HEK293 (cell line): ENCODE measurements at regions not wholly inside any gene's neighbourhood (a gene's known extent, or its start where the extent isn't known, plus 50 kb on each side); places are given as distances from the start of the nearest gene placed in this dataset.

Experiments
- CTCF ChIA-PET: fragments of 350-600 bp; formaldehyde crosslinking; extraction: SDS; loops from one replicate; lab custom pipeline; 2021; ENCODE audit warnings: antibody characterized with exemption; lab: Yijun Ruan, JAX
- POLR2A ChIA-PET: fragments of 300-600 bp; formaldehyde crosslinking; extraction: SDS; loops from one replicate; lab custom pipeline; 2020; ENCODE audit warnings: antibody characterized with exemption, inconsistent platforms; lab: Yijun Ruan, JAX
- H3K27ac ChIP-seq: fragments of 200-500 bp; sonication (Bioruptor generic); 2 replicates; pipeline ENCODE4 v1.5.1; 2014; ENCODE audit warnings: low read depth, low read length, control low read depth, inconsistent platforms; ENCODE audit errors: extremely low read depth
- H3K36me3 ChIP-seq, 2 experiments: fragments of 200-500 bp in 1 of 2; sonication (Bioruptor generic) in 1 of 2; 1 replicate in 1 of 2; 2 replicates in 1 of 2; pipeline ENCODE4 v1.5.1; 2014 to 2017; ENCODE audit warnings: inconsistent platforms in 2 of 2, low read length in 2 of 2; ENCODE audit not compliant: control insufficient read depth in 2 of 2, insufficient read depth in 1 of 2
- H3K4me1 ChIP-seq: fragments of 200-500 bp; sonication (Bioruptor generic); 2 replicates; pipeline ENCODE4 v1.5.1; 2014; ENCODE audit warnings: mild to moderate bottlenecking, low read length, inconsistent platforms; ENCODE audit not compliant: control insufficient read depth, insufficient read depth
- H3K4me3 ChIP-seq: 2 replicates; pipeline ENCODE4 v1.5.1; 2011; ENCODE audit warnings: low read depth, mild to moderate bottlenecking, control low read depth, low read length, moderate library complexity
- H3K9me3 ChIP-seq: fragments of 200-500 bp; sonication (Bioruptor generic); 2 replicates; pipeline ENCODE4 v1.5.1; 2014; ENCODE audit warnings: low read depth, low read length, inconsistent platforms; ENCODE audit not compliant: control insufficient read depth, insufficient read depth
- KLF9 ChIP-seq: fragments of 450-650 bp; formaldehyde crosslinking; IDR thresholded peaks from 2 replicates; pipeline ENCODE4 v1.5.1; 2016; ENCODE audit warnings: missing biosample characterization, missing genetic modification characterization, low read depth
- PRDM10 ChIP-seq: fragments of 450-650 bp; formaldehyde crosslinking; IDR thresholded peaks from 2 replicates; pipeline ENCODE4 v1.5.1; 2016; ENCODE audit warnings: missing biosample characterization, missing genetic modification characterization
- ZIC2 ChIP-seq: fragments of 450-650 bp; formaldehyde crosslinking; IDR thresholded peaks from 2 replicates; pipeline ENCODE4 v1.5.1; 2016; ENCODE audit warnings: missing biosample characterization, missing genetic modification characterization
- ZNF146 ChIP-seq: fragments of 450-650 bp; formaldehyde crosslinking; IDR thresholded peaks from 2 replicates; pipeline ENCODE4 v1.5.1; 2016; ENCODE audit warnings: missing biosample characterization, missing genetic modification characterization
- ZNF341 ChIP-seq: fragments of 450-650 bp; formaldehyde crosslinking; IDR thresholded peaks from 2 replicates; pipeline ENCODE4; 2016; ENCODE audit warnings: low read depth, missing biosample characterization, missing genetic modification characterization
- ZNF366 ChIP-seq: fragments of 450-650 bp; formaldehyde crosslinking; conservative IDR thresholded peaks from 2 replicates; pipeline ENCODE4 v1.5.1; 2016; ENCODE audit warnings: missing biosample characterization, missing genetic modification characterization
- ZNF37A ChIP-seq: fragments of 450-650 bp; IDR thresholded peaks from 2 replicates; pipeline ENCODE4 v1.5.1; 2018; ENCODE audit warnings: missing biosample characterization, missing genetic modification characterization
- ZNF571 ChIP-seq: fragments of 450-650 bp; formaldehyde crosslinking; IDR thresholded peaks from 2 replicates; pipeline ENCODE4 v1.5.0; 2017; ENCODE audit warnings: missing biosample characterization, missing genetic modification characterization
- ZNF585B ChIP-seq: fragments of 450-650 bp; formaldehyde crosslinking; IDR thresholded peaks from 2 replicates; pipeline ENCODE4 v1.5.1; 2016; ENCODE audit warnings: missing biosample characterization, missing genetic modification characterization
- ZNF692 ChIP-seq: fragments of 450-650 bp; formaldehyde crosslinking; IDR thresholded peaks from 2 replicates; pipeline ENCODE4 v1.5.1; 2016; ENCODE audit warnings: missing biosample characterization, missing genetic modification characterization

DNA sequence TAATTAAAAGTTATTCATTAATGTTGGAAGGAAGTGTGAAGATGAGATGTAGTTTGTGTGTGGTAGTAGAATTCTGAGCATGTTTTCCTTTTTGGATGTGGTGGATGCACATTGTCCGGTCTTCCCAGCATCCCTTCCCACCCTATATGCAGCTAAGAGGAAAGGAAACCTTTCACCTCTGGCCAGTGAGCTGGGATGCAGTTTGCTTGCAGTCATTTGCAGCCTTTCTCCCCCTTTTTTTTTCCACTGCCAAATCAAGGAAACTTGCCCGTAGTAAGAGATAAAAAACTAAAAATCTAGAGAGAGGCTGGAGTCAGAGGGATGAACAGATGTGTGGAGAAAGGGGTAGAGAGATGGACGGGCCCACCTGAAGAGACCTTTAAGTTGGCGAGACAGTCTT, 72.5 kb upstream of the SLC38A2 start:
- ChIA-PET POLR2A (no interaction called here), CTCF (interaction anchor here (0.7 kb wide), 1 partner anchor 169 kb away, joined by 3 read pairs; no protein-coding TSS in a partner anchor)
- Histone ChIP-seq H3K27ac (no peak overlapping the region), H3K9me3 (no peaks in the 10 kb centered on the region), H3K4me3 (no peak overlapping the region), H3K36me3 (no peaks in the 10 kb centered on the region), H3K4me1 (peaks cover 5% of the 10 kb centered on the region)
- TF ChIP-seq ZNF571 (tag by site-specific recombination) = no peak
- TF ChIP-seq ZNF692 (tag by site-specific recombination) = 0 out of 2 replicates have a peak, but pooled peaks have one; percentile 32

DNA sequence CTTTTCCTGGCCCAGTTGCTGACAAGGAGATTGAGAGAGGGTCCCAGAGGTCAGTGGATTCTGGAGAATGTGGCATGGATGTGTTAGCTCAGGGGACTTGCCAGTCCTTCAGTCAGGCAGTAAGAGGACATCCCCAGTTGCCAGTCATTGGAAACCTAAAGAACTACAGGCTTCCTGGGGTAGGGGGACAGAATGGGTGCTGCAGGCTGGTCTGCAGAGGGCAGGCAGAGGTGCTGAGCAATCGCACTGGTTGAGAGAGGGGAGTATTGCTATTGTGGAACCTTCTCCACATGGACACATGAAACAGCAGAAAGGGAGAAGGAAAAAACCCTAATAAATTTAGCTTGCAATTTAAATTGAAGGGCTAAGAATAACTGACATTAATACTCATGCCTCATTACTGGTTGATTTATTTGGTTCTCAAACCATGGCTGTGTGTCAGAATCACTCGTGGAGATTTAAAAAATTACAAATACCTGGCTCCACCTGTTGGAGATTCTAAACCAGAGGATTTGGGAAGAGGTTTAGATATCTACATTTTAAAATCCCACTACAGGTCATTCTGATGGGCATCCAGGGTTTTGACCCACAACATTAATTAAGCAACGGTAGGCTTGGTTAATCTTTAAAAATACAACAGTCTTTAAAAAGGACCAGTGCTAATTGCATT, 71.2 kb upstream of the SLC38A2 start:
- ChIA-PET CTCF (no interaction called here), POLR2A (no interaction called here)
- Histone ChIP-seq H3K27ac (no peak overlapping the region), H3K36me3 (no peaks in the 10 kb centered on the region), H3K4me3 (no peak overlapping the region), H3K4me1 (peaks cover 4% of the 10 kb centered on the region), H3K9me3 (no peaks in the 10 kb centered on the region)
- TF ChIP-seq KLF9 (no peak), ZNF585B (tag by site-specific recombination) (peak; percentile 92), ZNF146 (tag by site-specific recombination) (no peak)

- Histone ChIP-seq H3K4me3 (no peak overlapping the region), H3K36me3 (no peaks in the 10 kb centered on the region), H3K9me3 (no peaks in the 10 kb centered on the region), H3K27ac (no peak overlapping the region), H3K4me1 (peaks cover 4% of the 10 kb centered on the region)
- ChIA-PET POLR2A (interaction anchor here (0.6 kb wide), 2 partner anchors 12 to 31 kb away, joined by 6 read pairs; no protein-coding TSS in a partner anchor), CTCF (interaction anchor here (0.6 kb wide), 1 partner anchor 52 kb away, joined by 3 read pairs; no protein-coding TSS in a partner anchor)
- 0 out of 2 replicates have a peak, but pooled peaks have one; percentile 7 for TF ChIP-seq ZNF366 (tag by site-specific recombination)
- no peak for TF ChIP-seq ZNF37A
- TF ChIP-seq PRDM10 (tag by site-specific recombination) = peak; percentile 43
These were observed 70.2 kb upstream of the SLC38A2 start for GRCh38 chr12:46442738-46443137.

DNA sequence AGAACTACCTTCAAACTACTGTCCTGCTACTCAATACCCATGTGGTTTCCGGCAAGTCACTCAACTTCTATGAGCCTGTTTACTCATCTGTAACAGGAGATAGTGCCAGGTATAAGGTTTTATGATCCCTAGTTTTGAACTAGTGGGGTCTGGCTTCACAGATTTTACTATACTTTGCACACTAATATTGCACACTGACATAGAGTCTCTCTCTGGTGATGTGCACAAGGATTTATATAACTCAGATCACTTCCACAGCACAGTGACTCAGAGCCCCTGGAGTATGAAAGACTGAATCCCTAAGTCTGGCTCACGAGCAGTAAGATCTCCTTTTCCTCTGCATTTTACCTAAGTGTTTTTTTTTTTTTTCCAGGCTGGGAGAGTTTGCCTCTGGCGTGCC, 69.7 kb upstream of the SLC38A2 start:
- TF ChIP-seq ZIC2 (tag by site-specific recombination) = no peak
- 0 out of 2 replicates have a peak, but pooled peaks have one; percentile 8 for TF ChIP-seq ZNF692 (tag by site-specific recombination)
- TF ChIP-seq ZNF341 (tag by site-specific recombination) = no peak
- Histone ChIP-seq H3K9me3 (no peaks in the 10 kb centered on the region), H3K27ac (no peak overlapping the region), H3K36me3 (no peaks in the 10 kb centered on the region), H3K4me3 (no peak overlapping the region), H3K4me1 (peaks cover 4% of the 10 kb centered on the region)
- POLR2A ChIA-PET = no interaction called here
- CTCF ChIA-PET = interaction anchor here (0.6 to 0.8 kb wide), 2 partner anchors 14 to 53 kb away, joined by 3 read pairs; no protein-coding TSS in a partner anchor
